ES-I3 (cell line): ENCODE measurements at regions not wholly inside any gene's neighbourhood (a gene's known extent, or its start where the extent isn't known, plus 50 kb on each side); places are given as distances from the start of the nearest gene placed in this dataset.

Experiments used
- H3K36me3 ChIP-seq: 2 replicates; pipeline ENCODE4 v1.6.1; 2013; ENCODE audit warnings: mild to moderate bottlenecking, low read length, control low read depth, moderate library complexity; ENCODE audit not compliant: insufficient read depth
- H3K4me1 ChIP-seq: 2 replicates; pipeline ENCODE4 v1.6.1; 2013; ENCODE audit warnings: mild to moderate bottlenecking, control low read depth, low read length; ENCODE audit not compliant: insufficient read depth
- H3K9ac ChIP-seq: 2 replicates; pipeline ENCODE4 v1.6.1; 2013; ENCODE audit warnings: low read depth, mild to moderate bottlenecking, low read length, moderate library complexity
- H3K9me3 ChIP-seq: 2 replicates; pipeline ENCODE4 v1.6.1; 2013; ENCODE audit warnings: mild to moderate bottlenecking, low read length, moderate library complexity; ENCODE audit not compliant: control insufficient read depth, insufficient read depth

- no peaks in the 10 kb centered on the region for H3K9me3 ChIP-seq
- H3K9ac ChIP-seq: no peak overlapping the region
- no peaks in the 10 kb centered on the region for H3K36me3 ChIP-seq
- H3K4me1 ChIP-seq: peaks cover 20% of the 10 kb centered on the region; the same call in 1 of the 2 replicates
Observed at GRCh38 chrX:69093960-69094871, 71.0 kb downstream of the PJA1 start.

- Histone ChIP-seq H3K9ac (no peak overlapping the region), H3K36me3 (no peaks in the 10 kb centered on the region), H3K4me1 (peaks cover 16% of the 10 kb centered on the region), H3K9me3 (no peaks in the 10 kb centered on the region)
Observed at GRCh38 chrX:69090022-69090421, 75.2 kb downstream of the PJA1 start.

- H3K36me3 ChIP-seq: no peaks in the 10 kb centered on the region
- no peak overlapping the region for H3K9ac ChIP-seq
- H3K4me1 ChIP-seq: peaks cover 14% of the 10 kb centered on the region
- no peaks in the 10 kb centered on the region for H3K9me3 ChIP-seq
Observed at GRCh38 chrX:69089203-69089602, 76.0 kb downstream of the PJA1 start.

- Histone ChIP-seq H3K4me1 (peaks cover 16% of the 10 kb centered on the region), H3K36me3 (no peaks in the 10 kb centered on the region), H3K9me3 (no peaks in the 10 kb centered on the region), H3K9ac (no peak overlapping the region)
Observed at GRCh38 chrX:69088171-69088938, 76.9 kb downstream of the PJA1 start.

GRCh38 chrX:69085826-69086225, 79.4 kb downstream of the PJA1 start:
- Histone ChIP-seq H3K4me1 (peaks cover 39% of the 10 kb centered on the region), H3K36me3 (no peaks in the 10 kb centered on the region)

GRCh38 chrX:69085151-69085550, 80.1 kb downstream of the PJA1 start:
- Histone ChIP-seq H3K36me3 (no peaks in the 10 kb centered on the region), H3K4me1 (peaks cover 40% of the 10 kb centered on the region), H3K9ac (no peak overlapping the region), H3K9me3 (no peaks in the 10 kb centered on the region)

More at GRCh38 chrX:69085826-69086225, 79.4 kb downstream of the PJA1 start:
- no peaks in the 10 kb centered on the region for H3K9me3 ChIP-seq
- H3K9ac ChIP-seq: no peak overlapping the region

- Histone ChIP-seq H3K4me1 (peaks cover 39% of the 10 kb centered on the region), H3K36me3 (no peaks in the 10 kb centered on the region), H3K9ac (no peak overlapping the region), H3K9me3 (no peaks in the 10 kb centered on the region)
Observed at GRCh38 chrX:69083801-69084200, 81.5 kb downstream of the PJA1 start.

- no peak overlapping the region for H3K9ac ChIP-seq
- no peaks in the 10 kb centered on the region for H3K9me3 ChIP-seq
- H3K36me3 ChIP-seq: no peaks in the 10 kb centered on the region
Observed at GRCh38 chrX:69083361-69083760, 81.9 kb downstream of the PJA1 start.

GRCh38 chrX:69082753-69083150, 82.5 kb downstream of the PJA1 start:
- Histone ChIP-seq H3K36me3 (no peaks in the 10 kb centered on the region), H3K4me1 (peaks cover 36% of the 10 kb centered on the region), H3K9me3 (no peaks in the 10 kb centered on the region), H3K9ac (no peak overlapping the region)

More at GRCh38 chrX:69083361-69083760, 81.9 kb downstream of the PJA1 start:
- peaks cover 36% of the 10 kb centered on the region for H3K4me1 ChIP-seq

- H3K36me3 ChIP-seq: no peaks in the 10 kb centered on the region
- H3K4me1 ChIP-seq: peaks cover 33% of the 10 kb centered on the region
- H3K9ac ChIP-seq: no peak overlapping the region
- no peaks in the 10 kb centered on the region for H3K9me3 ChIP-seq
Observed at GRCh38 chrX:69082055-69082752, 83.0 kb downstream of the PJA1 start.

GRCh38 chrX:69080855-69081465, 84.3 kb downstream of the PJA1 start:
- peaks cover 33% of the 10 kb centered on the region for H3K4me1 ChIP-seq
- no peaks in the 10 kb centered on the region for H3K9me3 ChIP-seq
- no peak overlapping the region for H3K9ac ChIP-seq
- no peaks in the 10 kb centered on the region for H3K36me3 ChIP-seq

GRCh38 chrX:69079268-69079667, 86.0 kb downstream of the PJA1 start:
- H3K9me3 ChIP-seq: no peaks in the 10 kb centered on the region
- H3K36me3 ChIP-seq: no peaks in the 10 kb centered on the region
- no peak overlapping the region for H3K9ac ChIP-seq
- H3K4me1 ChIP-seq: peaks cover 33% of the 10 kb centered on the region

- no peaks in the 10 kb centered on the region for H3K9me3 ChIP-seq
- no peak overlapping the region for H3K9ac ChIP-seq
- no peaks in the 10 kb centered on the region for H3K36me3 ChIP-seq
- H3K4me1 ChIP-seq: peaks cover 26% of the 10 kb centered on the region
Observed at GRCh38 chrX:69077895-69078455, 87.3 kb downstream of the PJA1 start.

- H3K4me1 ChIP-seq: peaks cover 14% of the 10 kb centered on the region; the same call in 1 of the 2 replicates
- no peaks in the 10 kb centered on the region for H3K9me3 ChIP-seq
- no peak overlapping the region for H3K9ac ChIP-seq
- no peaks in the 10 kb centered on the region for H3K36me3 ChIP-seq
Observed at GRCh38 chrX:69076088-69076487, 89.2 kb downstream of the PJA1 start.
